ENCODE measurements at regions not wholly inside any gene's neighbourhood (a gene's known extent, or its start where the extent isn't known, plus 50 kb on each side); places are given as distances from the start of the nearest gene placed in this dataset.

DNA sequence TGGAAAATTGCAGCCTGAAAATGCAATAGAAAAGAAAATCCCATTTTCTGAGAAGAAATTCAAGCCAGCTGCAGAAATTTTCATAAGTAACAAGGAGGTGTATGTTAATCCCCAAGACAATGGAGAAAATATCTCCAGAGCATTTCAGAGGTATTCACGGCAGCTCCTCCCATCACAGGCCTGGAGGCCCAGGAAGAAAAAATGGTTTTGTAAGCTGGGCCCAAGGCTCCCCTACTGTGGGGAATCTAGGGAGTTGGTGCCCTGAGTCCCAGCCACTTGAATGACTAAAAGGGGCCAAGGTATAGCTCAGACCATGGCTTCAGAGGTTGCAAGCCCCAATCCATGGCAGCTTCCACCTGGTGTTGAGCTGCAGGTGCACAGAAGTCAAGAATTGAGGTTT lies 93.3 kb upstream of the ZNF267 start:
- TF ChIP-seq, protein P1, sequence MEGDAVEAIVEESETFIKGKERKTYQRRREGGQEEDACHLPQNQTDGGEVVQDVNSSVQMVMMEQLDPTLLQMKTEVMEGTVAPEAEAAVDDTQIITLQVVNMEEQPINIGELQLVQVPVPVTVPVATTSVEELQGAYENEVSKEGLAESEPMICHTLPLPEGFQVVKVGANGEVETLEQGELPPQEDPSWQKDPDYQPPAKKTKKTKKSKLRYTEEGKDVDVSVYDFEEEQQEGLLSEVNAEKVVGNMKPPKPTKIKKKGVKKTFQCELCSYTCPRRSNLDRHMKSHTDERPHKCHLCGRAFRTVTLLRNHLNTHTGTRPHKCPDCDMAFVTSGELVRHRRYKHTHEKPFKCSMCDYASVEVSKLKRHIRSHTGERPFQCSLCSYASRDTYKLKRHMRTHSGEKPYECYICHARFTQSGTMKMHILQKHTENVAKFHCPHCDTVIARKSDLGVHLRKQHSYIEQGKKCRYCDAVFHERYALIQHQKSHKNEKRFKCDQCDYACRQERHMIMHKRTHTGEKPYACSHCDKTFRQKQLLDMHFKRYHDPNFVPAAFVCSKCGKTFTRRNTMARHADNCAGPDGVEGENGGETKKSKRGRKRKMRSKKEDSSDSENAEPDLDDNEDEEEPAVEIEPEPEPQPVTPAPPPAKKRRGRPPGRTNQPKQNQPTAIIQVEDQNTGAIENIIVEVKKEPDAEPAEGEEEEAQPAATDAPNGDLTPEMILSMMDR (IDR thresholded peaks at IDR 0.05), result no peak
- TF ChIP-seq POLR2A (IDR thresholded peaks at IDR 0.05), result no peak
